GM12891 (cell line): ENCODE measurements at regions not wholly inside any gene's neighbourhood (a gene's known extent, or its start where the extent isn't known, plus 50 kb on each side); places are given as distances from the start of the nearest gene placed in this dataset.

ENCODE experiments used
- PAX5 ChIP-seq: IDR thresholded peaks from 2 replicates; pipeline ENCODE4 v1.6.1; 2011; ENCODE audit warnings: low read length, moderate library complexity, mild to moderate bottlenecking; ENCODE audit not compliant: insufficient read depth, severe bottlenecking
- POLR2A ChIP-seq: IDR thresholded peaks from 2 replicates; pipeline ENCODE4 v1.6.1; 2011; ENCODE audit warnings: low read depth, low read length, control low read depth
- POLR2AphosphoS5 ChIP-seq: IDR thresholded peaks from 2 replicates; pipeline ENCODE4 v1.6.1; 2011; ENCODE audit warnings: low read depth, low read length, control low read depth
- SPI1 ChIP-seq: IDR thresholded peaks from 2 replicates; pipeline ENCODE4 v1.6.1; 2011; ENCODE audit warnings: low read depth, low read length, control low read depth
- TAF1 ChIP-seq: IDR thresholded peaks from 2 replicates; pipeline ENCODE4 v1.6.1; 2011; ENCODE audit warnings: low read depth, low read length, control low read depth

- TF ChIP-seq POLR2A: no peak
- no peak for TF ChIP-seq TAF1
- TF ChIP-seq POLR2AphosphoS5: no peak
- no peak for TF ChIP-seq PAX5
- no peak for TF ChIP-seq SPI1
These were observed 170.5 kb upstream of the SLC39A10 start for GRCh38 chr2:195486520-195486919.
